ENCODE measurements at regions not wholly inside any gene's neighbourhood (a gene's known extent, or its start where the extent isn't known, plus 50 kb on each side); places are given as distances from the start of the nearest gene placed in this dataset.
"Not testable (repeated sequence)": the region's sequence is repeated elsewhere in the genome, so short reads cannot be mapped to it uniquely, and the experiment has no call there.

- DNase-seq (ENCODE audit: low read depth), result peak; percentile 17
Observed at GRCh38 chr14:21846227-21846885, 172.7 kb upstream of the OR4E1 start.

GRCh38 chr14:21840765-21841164, 167.1 kb upstream of the OR4E1 start:
- peak; percentile 5 for DNase-seq (ENCODE audit: low read depth)

- DNase-seq (ENCODE audit: low read depth), result no peak
Observed at GRCh38 chr14:21833836-21834235, 160.2 kb upstream of the OR4E1 start.

- no peak for DNase-seq (ENCODE audit: low read depth)
Observed at GRCh38 chr14:21825845-21826244, 152.2 kb upstream of the OR4E1 start.

GRCh38 chr14:21825149-21825743, 151.6 kb upstream of the OR4E1 start:
- peak; percentile 25 for DNase-seq (ENCODE audit: low read depth)

- DNase-seq (ENCODE audit: low read depth), result no peak
Observed at GRCh38 chr14:21822109-21822508, 148.5 kb upstream of the OR4E1 start.

GRCh38 chr14:21820631-21821030, 147.0 kb upstream of the OR4E1 start:
- DNase-seq (ENCODE audit: low read depth), result no peak

GRCh38 chr14:21819891-21820290, 146.3 kb upstream of the OR4E1 start:
- DNase-seq (ENCODE audit: low read depth), result not testable (repeated sequence)

GRCh38 chr14:21817010-21817409, 143.4 kb upstream of the OR4E1 start:
- not testable (repeated sequence) for DNase-seq (ENCODE audit: low read depth)

- no peak for DNase-seq (ENCODE audit: low read depth)
Observed at GRCh38 chr14:21807975-21808374, 134.4 kb upstream of the OR4E1 start.

- no peak for DNase-seq (ENCODE audit: low read depth)
Observed at GRCh38 chr14:21804981-21805380, 131.4 kb upstream of the OR4E1 start.

- DNase-seq (ENCODE audit: low read depth), result no peak
Observed at GRCh38 chr14:21802441-21802840, 128.8 kb upstream of the OR4E1 start.

GRCh38 chr14:21796916-21797315, 123.3 kb upstream of the OR4E1 start:
- no peak for DNase-seq (ENCODE audit: low read depth)

GRCh38 chr14:21795456-21795855, 121.8 kb upstream of the OR4E1 start:
- no peak for DNase-seq (ENCODE audit: low read depth)

- no peak for DNase-seq (ENCODE audit: low read depth)
Observed at GRCh38 chr14:21791749-21792148, 118.1 kb upstream of the OR4E1 start.

GRCh38 chr14:21788687-21789086, 115.1 kb upstream of the OR4E1 start:
- DNase-seq (ENCODE audit: low read depth), result not testable (repeated sequence)

GRCh38 chr14:21787242-21787641, 113.6 kb upstream of the OR4E1 start:
- not testable (repeated sequence) for DNase-seq (ENCODE audit: low read depth)

- DNase-seq (ENCODE audit: low read depth), result no peak
Observed at GRCh38 chr14:21781543-21781942, 107.9 kb upstream of the OR4E1 start.

GRCh38 chr14:21780429-21781084, 106.9 kb upstream of the OR4E1 start:
- DNase-seq (ENCODE audit: low read depth), result no peak

- no peak for DNase-seq (ENCODE audit: low read depth)
Observed at GRCh38 chr14:21771671-21772070, 98.1 kb upstream of the OR4E1 start.

GRCh38 chr14:21768875-21769257, 95.2 kb upstream of the OR4E1 start:
- no peak for DNase-seq (ENCODE audit: low read depth)

- peak; percentile 13 for DNase-seq (ENCODE audit: low read depth)
Observed at GRCh38 chr14:21768116-21768874, 94.7 kb upstream of the OR4E1 start.
